A673 (cell line): ENCODE measurements at regions not wholly inside any gene's neighbourhood (a gene's known extent, or its start where the extent isn't known, plus 50 kb on each side); places are given as distances from the start of the nearest gene placed in this dataset.

ENCODE experiments used
- EZH2 ChIP-seq: fragments of 200-600 bp; sonication (generic); IDR thresholded peaks from 2 replicates; pipeline ENCODE4 v1.6.1; 2017; ENCODE audit warnings: borderline replicate concordance, low read depth, mild to moderate bottlenecking, mixed read lengths, antibody characterized with exemption, low read length; ENCODE audit not compliant: poor library complexity, severe bottlenecking
- TF ChIP-seq, protein P1 (sequence below): fragments of 300-800, 200-600 bp; sonication (generic); conservative IDR thresholded peaks from 2 replicates; pipeline ENCODE4 v1.5.1; 2017; ENCODE audit warnings: low read depth, mild to moderate bottlenecking, antibody characterized with exemption, low read length, moderate library complexity, mixed read lengths

GRCh38 chr15:27701014-27701413, 398.1 kb downstream of the OCA2 start:
- TF ChIP-seq, protein P1, sequence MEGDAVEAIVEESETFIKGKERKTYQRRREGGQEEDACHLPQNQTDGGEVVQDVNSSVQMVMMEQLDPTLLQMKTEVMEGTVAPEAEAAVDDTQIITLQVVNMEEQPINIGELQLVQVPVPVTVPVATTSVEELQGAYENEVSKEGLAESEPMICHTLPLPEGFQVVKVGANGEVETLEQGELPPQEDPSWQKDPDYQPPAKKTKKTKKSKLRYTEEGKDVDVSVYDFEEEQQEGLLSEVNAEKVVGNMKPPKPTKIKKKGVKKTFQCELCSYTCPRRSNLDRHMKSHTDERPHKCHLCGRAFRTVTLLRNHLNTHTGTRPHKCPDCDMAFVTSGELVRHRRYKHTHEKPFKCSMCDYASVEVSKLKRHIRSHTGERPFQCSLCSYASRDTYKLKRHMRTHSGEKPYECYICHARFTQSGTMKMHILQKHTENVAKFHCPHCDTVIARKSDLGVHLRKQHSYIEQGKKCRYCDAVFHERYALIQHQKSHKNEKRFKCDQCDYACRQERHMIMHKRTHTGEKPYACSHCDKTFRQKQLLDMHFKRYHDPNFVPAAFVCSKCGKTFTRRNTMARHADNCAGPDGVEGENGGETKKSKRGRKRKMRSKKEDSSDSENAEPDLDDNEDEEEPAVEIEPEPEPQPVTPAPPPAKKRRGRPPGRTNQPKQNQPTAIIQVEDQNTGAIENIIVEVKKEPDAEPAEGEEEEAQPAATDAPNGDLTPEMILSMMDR = no peak
- TF ChIP-seq EZH2 = no peak
